Upper lobe of left lung (tissue), 6 donors: ENCODE measurements at regions not wholly inside any gene's neighbourhood (a gene's known extent, or its start where the extent isn't known, plus 50 kb on each side); places are given as distances from the start of the nearest gene placed in this dataset.

Source experiments
- ATAC-seq, 2 donors: fragments of 200-7000 bp; cut with Tn5 transposase; one replicate each; pipeline ENCODE4 v1.9.1; 2022; ENCODE audit warnings: mild to moderate bottlenecking in 2 of 2, moderate library complexity in 2 of 2; ENCODE audit not compliant: low FRiP score in 2 of 2
- DNase-seq, 2 donors: peaks; one replicate each; pipeline ENCODE4 v3.0.0-alpha.2; 2019 to 2020
- H3K27ac ChIP-seq, 4 donors: fragments of 200-600 bp; sonication (generic); one replicate each; pipeline ENCODE4 v1.5.1; 2016 to 2019
- H3K27me3 ChIP-seq, 4 donors: fragments of 200-600 bp; sonication (generic); one replicate each; pipeline ENCODE4 v1.5.1; 2017 to 2019
- H3K36me3 ChIP-seq, 4 donors: fragments of 200-600 bp; sonication (generic); one replicate each; pipeline ENCODE4 v1.5.1; 2016 to 2019
- H3K4me1 ChIP-seq, 4 donors: fragments of 200-600 bp; sonication (generic); one replicate each; pipeline ENCODE4 v1.5.1; 2018 to 2019
- H3K4me3 ChIP-seq, 4 donors: fragments of 200-600 bp; sonication (generic); one replicate each; pipeline ENCODE4 v1.5.1; 2017 to 2019; ENCODE audit warnings: mild to moderate bottlenecking in 2 of 4, moderate library complexity in 1 of 4
- H3K9me3 ChIP-seq, 4 donors: fragments of 200-600 bp; sonication (generic); one replicate each; pipeline ENCODE4 v1.5.1; 2018 to 2019
- CTCF ChIP-seq, 6 experiments: fragments of 450-650 bp in 4 of 6; fragments of 200-600 bp in 2 of 6; sonication (generic) in 2 of 6; IDR thresholded peaks; one replicate each; pipeline ENCODE4 v1.5.1; 2016 to 2019; ENCODE audit warnings: antibody characterized with exemption in 6 of 6
- EP300 ChIP-seq, 4 donors: sonication (generic); formaldehyde crosslinking; IDR thresholded peaks; one replicate each; pipeline ENCODE4 v1.5.1; 2017; ENCODE audit warnings: antibody characterized with exemption in 4 of 4, control low read depth in 2 of 4
- POLR2A ChIP-seq, 4 donors: fragments of 450-650 bp; IDR thresholded peaks; one replicate each; pipeline ENCODE4 v1.5.1; 2016 to 2017; ENCODE audit warnings: antibody characterized with exemption in 4 of 4, mild to moderate bottlenecking in 2 of 4
- POLR2AphosphoS5 ChIP-seq, 2 donors: sonication (generic); formaldehyde crosslinking; IDR thresholded peaks; one replicate each; pipeline ENCODE4 v1.5.1; 2017; ENCODE audit warnings: antibody characterized with exemption in 2 of 2
- WGBS, 2 donors: methylation state at CpG; one replicate each; pipeline ENCODE4 v1.1.5; 2017 to 2018; 5-methylcytosine and 5-hydroxymethylcytosine counted together
- donor health status: DM: no; HTN: no; CAD: no; lungs with moderate emphysema.
- donor health status: DM: no; HTN: yes; CAD: no; lungs with severe emphysema.

DNA sequence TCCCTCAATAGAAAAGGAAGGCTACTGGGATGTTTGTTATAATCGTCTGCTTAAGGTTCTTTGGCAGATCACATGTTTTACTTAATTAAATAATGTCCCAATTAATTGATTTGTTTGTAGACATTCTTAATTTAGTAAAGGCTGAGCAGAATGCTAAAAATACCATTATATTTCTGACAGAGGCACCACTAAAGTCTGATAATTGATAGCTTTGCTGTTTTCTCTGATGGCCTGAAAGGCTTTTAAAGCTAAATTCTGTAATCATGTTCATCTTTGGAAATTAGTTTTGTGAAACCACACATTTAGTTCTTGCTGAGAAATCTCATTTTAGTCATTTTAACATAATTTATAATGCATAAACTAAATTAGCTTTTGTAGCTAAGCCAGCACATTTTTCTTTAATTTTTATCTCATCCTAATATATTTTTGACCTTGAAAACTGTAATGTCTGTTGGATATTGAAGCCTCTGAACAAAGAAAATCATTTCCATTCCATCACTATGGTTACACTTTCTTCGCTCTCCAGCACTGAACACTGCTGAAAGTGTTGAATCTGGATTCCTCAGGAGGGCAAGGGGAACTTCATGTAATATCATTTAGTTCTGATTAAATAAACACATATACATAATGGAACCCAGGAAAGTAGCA lies 329.4 kb downstream of the ELAVL2 start:
- Histone ChIP-seq H3K9me3 (no peaks in the 10 kb centered on the region), H3K4me1 (no peaks in the 10 kb centered on the region), H3K27ac (no peak overlapping the region), H3K27me3 (no peaks in the 10 kb centered on the region), H3K36me3 (no peaks in the 10 kb centered on the region), H3K4me3 (no peak overlapping the region)
- DNase-seq (no peak), ATAC-seq (no peak)
- 64 to 68% methylated on average over 2 of the region's 2 CpGs for WGBS, 2 donors
- no peak for TF ChIP-seq CTCF (IDR thresholded peaks at IDR 0.05)
- TF ChIP-seq EP300 (IDR thresholded peaks at IDR 0.05), result no peak
- TF ChIP-seq POLR2A (IDR thresholded peaks at IDR 0.05), result no peak
- no peak for TF ChIP-seq POLR2AphosphoS5 (IDR thresholded peaks at IDR 0.05)

DNA sequence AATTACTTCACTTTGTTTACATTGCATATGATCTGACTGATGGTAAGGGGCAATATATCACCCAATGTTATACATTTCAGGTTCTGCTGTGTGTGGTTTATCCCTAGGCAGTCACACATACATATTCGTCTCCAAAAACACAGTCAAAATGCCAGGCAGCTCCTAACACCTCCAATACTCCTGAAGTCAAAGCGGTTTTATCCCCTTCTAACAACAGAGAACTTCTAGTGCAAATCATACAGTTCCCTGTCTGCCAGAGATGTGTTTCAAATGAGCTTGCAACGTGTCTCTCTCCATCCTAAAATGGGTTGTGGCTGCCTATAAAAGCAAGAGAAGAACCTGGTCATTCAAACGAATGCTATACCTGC lies 328.9 kb downstream of the ELAVL2 start:
- no peak overlapping the region for H3K4me3 ChIP-seq
- no peaks in the 10 kb centered on the region for H3K9me3 ChIP-seq

DNA sequence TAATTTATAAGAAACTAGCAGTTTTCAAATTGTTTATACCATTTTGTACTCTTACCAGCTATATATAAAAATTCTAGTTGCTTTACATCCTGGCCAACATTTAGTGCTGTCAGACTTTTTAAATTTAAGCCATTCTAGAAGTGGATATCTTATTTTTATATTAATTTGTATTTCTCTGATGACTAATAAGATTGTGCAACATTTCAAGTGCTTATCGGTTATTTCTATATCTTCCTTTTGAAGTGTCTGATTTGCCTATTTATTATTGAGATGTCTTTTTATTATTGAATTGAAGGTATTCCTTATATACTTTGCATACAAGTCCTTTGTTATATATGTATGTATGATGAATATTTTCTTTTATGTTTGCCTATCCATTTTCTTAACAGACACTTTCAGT lies 324.0 kb downstream of the ELAVL2 start:
- WGBS, 2 donors, result 77 to 91% methylated on average over 1 of the region's 1 CpG

More for the DNA sequence above, 328.9 kb downstream of the ELAVL2 start:
- no peak for TF ChIP-seq POLR2AphosphoS5 (IDR thresholded peaks at IDR 0.05)
- TF ChIP-seq POLR2A (IDR thresholded peaks at IDR 0.05), result no peak
- no peak for TF ChIP-seq CTCF (IDR thresholded peaks at IDR 0.05)
- TF ChIP-seq EP300 (IDR thresholded peaks at IDR 0.05), result no peak
- DNase-seq (no peak), ATAC-seq (no peak)
- H3K36me3 ChIP-seq, result no peaks in the 10 kb centered on the region
- H3K4me1 ChIP-seq, result no peaks in the 10 kb centered on the region
- WGBS, 2 donors, result 72 to 78% methylated on average over 4 of the region's 4 CpGs
- H3K27me3 ChIP-seq, result no peaks in the 10 kb centered on the region
- no peak overlapping the region for H3K27ac ChIP-seq

DNA sequence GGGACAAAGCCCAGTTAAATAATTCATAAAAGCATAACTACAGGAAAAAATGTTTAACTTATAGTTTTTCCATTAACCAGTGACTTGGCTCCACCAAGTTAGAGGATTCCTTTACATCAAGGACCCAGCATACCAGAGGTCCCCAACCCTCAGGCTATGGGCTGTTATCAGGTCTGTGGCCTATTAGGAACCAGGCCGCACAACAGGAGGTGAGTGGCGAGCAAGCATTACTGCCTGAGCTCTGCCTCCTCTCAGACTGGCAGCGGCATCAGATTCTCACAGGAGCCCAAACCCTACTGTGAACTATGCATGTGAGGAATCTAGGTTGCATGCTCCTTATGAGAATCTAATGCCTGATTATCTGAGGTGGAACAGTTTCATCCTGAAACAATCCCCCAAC lies 303.1 kb downstream of the ELAVL2 start:
- ATAC-seq, result no peak
- no peak overlapping the region for H3K27ac ChIP-seq
- DNase-seq, result no peak
- WGBS, 2 donors, result 55 to 78% methylated on average over 2 to 3 of the region's 3 CpGs
- TF ChIP-seq POLR2AphosphoS5 (IDR thresholded peaks at IDR 0.05) (no peak), CTCF (IDR thresholded peaks at IDR 0.05) (no peak), POLR2A (IDR thresholded peaks at IDR 0.05) (no peak), EP300 (IDR thresholded peaks at IDR 0.05) (no peak)
- H3K36me3 ChIP-seq, result no peaks in the 10 kb centered on the region
- no peaks in the 10 kb centered on the region for H3K27me3 ChIP-seq
- no peaks in the 10 kb centered on the region for H3K9me3 ChIP-seq
- no peaks in the 10 kb centered on the region for H3K4me1 ChIP-seq
- H3K4me3 ChIP-seq, result no peak overlapping the region

More for the DNA sequence above, 324.0 kb downstream of the ELAVL2 start:
- Histone ChIP-seq H3K4me1 (no peaks in the 10 kb centered on the region), H3K27ac (no peak overlapping the region), H3K36me3 (no peaks in the 10 kb centered on the region), H3K4me3 (no peak overlapping the region), H3K9me3 (no peaks in the 10 kb centered on the region), H3K27me3 (no peaks in the 10 kb centered on the region)
- ATAC-seq, result no peak
- DNase-seq, result no peak
- no peak for TF ChIP-seq CTCF (IDR thresholded peaks at IDR 0.05)
- no peak for TF ChIP-seq POLR2AphosphoS5 (IDR thresholded peaks at IDR 0.05)
- no peak for TF ChIP-seq EP300 (IDR thresholded peaks at IDR 0.05)
- TF ChIP-seq POLR2A (IDR thresholded peaks at IDR 0.05), result no peak

GRCh38 chr9:23524607-23525155 lies 301.4 kb downstream of the ELAVL2 start:
- Histone ChIP-seq H3K27me3 (no peaks in the 10 kb centered on the region), H3K9me3 (peaks cover 0 to 2% (median 0%) of the 10 kb centered on the region in 4 donors), H3K4me1 (no peaks in the 10 kb centered on the region), H3K4me3 (no peak overlapping the region), H3K36me3 (no peaks in the 10 kb centered on the region), H3K27ac (no peak overlapping the region)
- ATAC-seq, result no peak
- 60 to 69% methylated on average over 2 of the region's 2 CpGs for WGBS, 2 donors
- DNase-seq, result no peak
- TF ChIP-seq EP300 (IDR thresholded peaks at IDR 0.05), result no peak
- no peak for TF ChIP-seq POLR2AphosphoS5 (IDR thresholded peaks at IDR 0.05)
- no peak for TF ChIP-seq CTCF (IDR thresholded peaks at IDR 0.05)
- TF ChIP-seq POLR2A (IDR thresholded peaks at IDR 0.05), result no peak
